ENCODE measurements at regions not wholly inside any gene's neighbourhood (a gene's known extent, or its start where the extent isn't known, plus 50 kb on each side); places are given as distances from the start of the nearest gene placed in this dataset.

GRCh38 chr4:178259566-178259965, 817.3 kb upstream of the AGA start:
- no peaks in the 10 kb centered on the region for H3K36me3 Mint-ChIP-seq
- no peak overlapping the region for H3K4me3 Mint-ChIP-seq
- H3K27me3 Mint-ChIP-seq: no peaks in the 10 kb centered on the region

GRCh38 chr4:178264001-178264400, 821.8 kb upstream of the AGA start:
- H3K9me3 Mint-ChIP-seq: peaks cover 4 to 8% (median 5%) of the 10 kb centered on the region in 3 donors
- no peaks in the 10 kb centered on the region for H3K4me1 Mint-ChIP-seq
- no peaks in the 10 kb centered on the region for H3K36me3 Mint-ChIP-seq
- no peak overlapping the region for H3K4me3 Mint-ChIP-seq
- H3K27me3 Mint-ChIP-seq: no peaks in the 10 kb centered on the region
- no peak overlapping the region for H3K27ac Mint-ChIP-seq

More at GRCh38 chr4:178259566-178259965, 817.3 kb upstream of the AGA start:
- Mint-ChIP-seq H3K27ac (no peak overlapping the region), H3K9me3 (peaks cover 4 to 5% (median 4%) of the 10 kb centered on the region in 3 donors), H3K4me1 (no peaks in the 10 kb centered on the region)

GRCh38 chr4:178271386-178271785, 829.1 kb upstream of the AGA start:
- Mint-ChIP-seq H3K27me3 (no peaks in the 10 kb centered on the region), H3K27ac (no peak overlapping the region), H3K36me3 (no peaks in the 10 kb centered on the region), H3K4me1 (peaks cover 0 to 1% (median 0%) of the 10 kb centered on the region in 3 donors), H3K4me3 (no peak overlapping the region), H3K9me3 (peaks cover 4 to 9% (median 4%) of the 10 kb centered on the region in 3 donors)

GRCh38 chr4:178273168-178273567, 830.9 kb upstream of the AGA start:
- H3K4me3 Mint-ChIP-seq: no peak overlapping the region
- peaks cover 4 to 11% (median 6%) of the 10 kb centered on the region in 3 donors for H3K9me3 Mint-ChIP-seq
- H3K27ac Mint-ChIP-seq: no peak overlapping the region
- H3K4me1 Mint-ChIP-seq: peaks cover 0 to 1% (median 0%) of the 10 kb centered on the region in 3 donors
- H3K36me3 Mint-ChIP-seq: no peaks in the 10 kb centered on the region
- H3K27me3 Mint-ChIP-seq: no peaks in the 10 kb centered on the region

GRCh38 chr4:178275671-178276360, 833.6 kb upstream of the AGA start:
- Mint-ChIP-seq H3K27ac (no peak overlapping the region), H3K9me3 (peaks cover 3 to 6% (median 4%) of the 10 kb centered on the region in 3 donors), H3K27me3 (no peaks in the 10 kb centered on the region), H3K36me3 (no peaks in the 10 kb centered on the region), H3K4me3 (no peak overlapping the region), H3K4me1 (no peaks in the 10 kb centered on the region)

- H3K27me3 Mint-ChIP-seq: no peaks in the 10 kb centered on the region
- H3K4me1 Mint-ChIP-seq: no peaks in the 10 kb centered on the region
- H3K4me3 Mint-ChIP-seq: no peak overlapping the region
- H3K27ac Mint-ChIP-seq: no peak overlapping the region
- no peaks in the 10 kb centered on the region for H3K36me3 Mint-ChIP-seq
- H3K9me3 Mint-ChIP-seq: peaks cover 3 to 7% (median 6%) of the 10 kb centered on the region in 3 donors
These were observed 838.1 kb upstream of the AGA start for GRCh38 chr4:178280362-178280761.

GRCh38 chr4:178288462-178288861, 846.2 kb upstream of the AGA start:
- H3K27ac Mint-ChIP-seq: no peak overlapping the region
- H3K4me3 Mint-ChIP-seq: no peak overlapping the region
- peaks cover 2 to 13% (median 2%) of the 10 kb centered on the region in 3 donors for H3K9me3 Mint-ChIP-seq

GRCh38 chr4:178293601-178294000, 851.4 kb upstream of the AGA start:
- no peak overlapping the region for H3K4me3 Mint-ChIP-seq
- H3K27ac Mint-ChIP-seq: no peak overlapping the region
- H3K27me3 Mint-ChIP-seq: no peaks in the 10 kb centered on the region

More at GRCh38 chr4:178288462-178288861, 846.2 kb upstream of the AGA start:
- Mint-ChIP-seq H3K27me3 (no peaks in the 10 kb centered on the region), H3K36me3 (no peaks in the 10 kb centered on the region), H3K4me1 (no peaks in the 10 kb centered on the region)

GRCh38 chr4:178296669-178297068, 854.4 kb upstream of the AGA start:
- no peak overlapping the region for H3K4me3 Mint-ChIP-seq

More at GRCh38 chr4:178293601-178294000, 851.4 kb upstream of the AGA start:
- no peaks in the 10 kb centered on the region for H3K4me1 Mint-ChIP-seq
- no peaks in the 10 kb centered on the region for H3K36me3 Mint-ChIP-seq
- no peaks in the 10 kb centered on the region for H3K9me3 Mint-ChIP-seq

GRCh38 chr4:178306565-178306964, 864.3 kb upstream of the AGA start:
- H3K27me3 Mint-ChIP-seq: no peaks in the 10 kb centered on the region
- H3K27ac Mint-ChIP-seq: peak overlapping the region in 1 of 3 donors; percentile 16
- no peaks in the 10 kb centered on the region for H3K4me1 Mint-ChIP-seq
- H3K4me3 Mint-ChIP-seq: no peak overlapping the region
- no peaks in the 10 kb centered on the region for H3K36me3 Mint-ChIP-seq
- H3K9me3 Mint-ChIP-seq: no peaks in the 10 kb centered on the region

More at GRCh38 chr4:178296669-178297068, 854.4 kb upstream of the AGA start:
- Mint-ChIP-seq H3K4me1 (no peaks in the 10 kb centered on the region), H3K9me3 (no peaks in the 10 kb centered on the region), H3K27me3 (no peaks in the 10 kb centered on the region), H3K27ac (no peak overlapping the region), H3K36me3 (no peaks in the 10 kb centered on the region)

GRCh38 chr4:178309890-178310289, 867.7 kb upstream of the AGA start:
- no peaks in the 10 kb centered on the region for H3K4me1 Mint-ChIP-seq
- H3K27me3 Mint-ChIP-seq: no peaks in the 10 kb centered on the region
- H3K9me3 Mint-ChIP-seq: no peaks in the 10 kb centered on the region
- no peak overlapping the region for H3K4me3 Mint-ChIP-seq
- no peak overlapping the region for H3K27ac Mint-ChIP-seq
- no peaks in the 10 kb centered on the region for H3K36me3 Mint-ChIP-seq

GRCh38 chr4:178311997-178312396, 869.8 kb upstream of the AGA start:
- H3K36me3 Mint-ChIP-seq: no peaks in the 10 kb centered on the region
- no peaks in the 10 kb centered on the region for H3K27me3 Mint-ChIP-seq
- H3K9me3 Mint-ChIP-seq: no peaks in the 10 kb centered on the region
- no peak overlapping the region for H3K27ac Mint-ChIP-seq
- H3K4me3 Mint-ChIP-seq: no peak overlapping the region
- H3K4me1 Mint-ChIP-seq: no peaks in the 10 kb centered on the region

GRCh38 chr4:178314287-178314686, 872.0 kb upstream of the AGA start:
- H3K27ac Mint-ChIP-seq: no peak overlapping the region
- peaks cover 0 to under 1% (median 0%) of the 10 kb centered on the region in 3 donors for H3K9me3 Mint-ChIP-seq
- no peak overlapping the region for H3K4me3 Mint-ChIP-seq

GRCh38 chr4:178316211-178316610, 874.0 kb upstream of the AGA start:
- peak overlapping the region in 1 of 3 donors; percentile 46 for H3K27ac Mint-ChIP-seq

More at GRCh38 chr4:178314287-178314686, 872.0 kb upstream of the AGA start:
- H3K27me3 Mint-ChIP-seq: no peaks in the 10 kb centered on the region
- no peaks in the 10 kb centered on the region for H3K36me3 Mint-ChIP-seq
- H3K4me1 Mint-ChIP-seq: no peaks in the 10 kb centered on the region

GRCh38 chr4:178320003-178320402, 877.8 kb upstream of the AGA start:
- Mint-ChIP-seq H3K4me3 (no peak overlapping the region), H3K9me3 (peaks cover 4 to 23% (median 9%) of the 10 kb centered on the region in 3 donors), H3K27ac (no peak overlapping the region), H3K4me1 (no peaks in the 10 kb centered on the region), H3K36me3 (no peaks in the 10 kb centered on the region), H3K27me3 (no peaks in the 10 kb centered on the region)

More at GRCh38 chr4:178316211-178316610, 874.0 kb upstream of the AGA start:
- H3K4me1 Mint-ChIP-seq: no peaks in the 10 kb centered on the region
- no peak overlapping the region for H3K4me3 Mint-ChIP-seq
- peaks cover 4 to 16% (median 6%) of the 10 kb centered on the region in 3 donors for H3K9me3 Mint-ChIP-seq
- H3K36me3 Mint-ChIP-seq: no peaks in the 10 kb centered on the region
- no peaks in the 10 kb centered on the region for H3K27me3 Mint-ChIP-seq

All from IgD-negative memory B cell (primary cell).